ENCODE measurements at regions not wholly inside any gene's neighbourhood (a gene's known extent, or its start where the extent isn't known, plus 50 kb on each side); places are given as distances from the start of the nearest gene placed in this dataset.

- DNase-seq = peak; percentile 63
Measured at GRCh38 chr7:91323626-91324158, 59.5 kb downstream of the FZD1 start.

- DNase-seq = no peak
Measured at GRCh38 chr7:91324663-91325062, 60.4 kb downstream of the FZD1 start.

GRCh38 chr7:91325726-91326125 lies 61.5 kb downstream of the FZD1 start:
- DNase-seq = no peak

- DNase-seq = no peak
Measured at GRCh38 chr7:91326516-91327199, 62.4 kb downstream of the FZD1 start.

- DNase-seq = no peak
Measured at GRCh38 chr7:91327346-91327745, 63.1 kb downstream of the FZD1 start.

GRCh38 chr7:91329571-91329970 lies 65.3 kb downstream of the FZD1 start:
- DNase-seq = no peak

GRCh38 chr7:91330191-91330808 lies 66.1 kb downstream of the FZD1 start:
- no peak for DNase-seq

GRCh38 chr7:91330866-91331265 lies 66.6 kb downstream of the FZD1 start:
- no peak for DNase-seq

- no peak for DNase-seq
Measured at GRCh38 chr7:91336106-91336505, 71.9 kb downstream of the FZD1 start.

- DNase-seq = no peak
Measured at GRCh38 chr7:91338226-91339020, 74.2 kb downstream of the FZD1 start.

GRCh38 chr7:91342346-91342745 lies 78.1 kb downstream of the FZD1 start:
- DNase-seq = no peak

GRCh38 chr7:91343420-91343960 lies 79.3 kb downstream of the FZD1 start:
- no peak for DNase-seq

- DNase-seq = no peak
Measured at GRCh38 chr7:91343996-91344629, 79.9 kb downstream of the FZD1 start.

- no peak for DNase-seq
Measured at GRCh38 chr7:91344911-91345310, 80.7 kb downstream of the FZD1 start.

GRCh38 chr7:91345449-91345848 lies 81.2 kb downstream of the FZD1 start:
- DNase-seq = no peak

GRCh38 chr7:91346426-91346825 lies 82.2 kb downstream of the FZD1 start:
- no peak for DNase-seq

- DNase-seq = no peak
Measured at GRCh38 chr7:91347290-91347689, 83.1 kb downstream of the FZD1 start.

- no peak for DNase-seq
Measured at GRCh38 chr7:91348711-91349110, 84.5 kb downstream of the FZD1 start.

- DNase-seq = no peak
Measured at GRCh38 chr7:91351374-91351773, 87.1 kb downstream of the FZD1 start.

- no peak for DNase-seq
Measured at GRCh38 chr7:91352091-91352490, 87.9 kb downstream of the FZD1 start.

GRCh38 chr7:91353848-91354247 lies 89.6 kb downstream of the FZD1 start:
- DNase-seq = no peak

GRCh38 chr7:91355695-91356435 lies 91.6 kb downstream of the FZD1 start:
- DNase-seq = no peak
